ENCODE measurements at regions not wholly inside any gene's neighbourhood (a gene's known extent, or its start where the extent isn't known, plus 50 kb on each side); places are given as distances from the start of the nearest gene placed in this dataset.

GRCh38 chr11:38038777-38039176, 1440.7 kb upstream of the RAG2 start:
- Mint-ChIP-seq H3K27me3 (no peaks in the 10 kb centered on the region), H3K4me1 (no peaks in the 10 kb centered on the region), H3K27ac (no peak overlapping the region), H3K36me3 (no peaks in the 10 kb centered on the region), H3K4me3 (no peak overlapping the region), H3K9me3 (peaks cover 6% of the 10 kb centered on the region)
- POLR2A ChIA-PET: no interaction called here
- no peak for ATAC-seq (ENCODE audit: low read depth)
- DNase-seq: no peak

- Mint-ChIP-seq H3K36me3 (no peaks in the 10 kb centered on the region), H3K4me1 (no peaks in the 10 kb centered on the region), H3K27me3 (no peaks in the 10 kb centered on the region), H3K27ac (no peak overlapping the region), H3K4me3 (no peak overlapping the region), H3K9me3 (peaks cover 13% of the 10 kb centered on the region)
- POLR2A ChIA-PET: no interaction called here
- no peak for ATAC-seq (ENCODE audit: low read depth)
- no peak for DNase-seq
These were observed 1421.2 kb upstream of the RAG2 start for GRCh38 chr11:38019072-38019775.

GRCh38 chr11:38014405-38014804, 1416.4 kb upstream of the RAG2 start:
- ATAC-seq (ENCODE audit: low read depth): no peak
- no peaks in the 10 kb centered on the region for H3K27me3 Mint-ChIP-seq
- DNase-seq: no peak
- H3K9me3 Mint-ChIP-seq: peaks cover 1% of the 10 kb centered on the region
- no peak overlapping the region for H3K27ac Mint-ChIP-seq
- H3K4me1 Mint-ChIP-seq: no peaks in the 10 kb centered on the region
- POLR2A ChIA-PET: no interaction called here
- H3K36me3 Mint-ChIP-seq: no peaks in the 10 kb centered on the region
- H3K4me3 Mint-ChIP-seq: no peak overlapping the region

- no peak for ATAC-seq (ENCODE audit: low read depth)
- H3K4me3 Mint-ChIP-seq: no peak overlapping the region
- no peak for DNase-seq
- no peaks in the 10 kb centered on the region for H3K4me1 Mint-ChIP-seq
- H3K36me3 Mint-ChIP-seq: no peaks in the 10 kb centered on the region
- H3K27me3 Mint-ChIP-seq: no peaks in the 10 kb centered on the region
- POLR2A ChIA-PET: no interaction called here
- H3K9me3 Mint-ChIP-seq: peaks cover 1% of the 10 kb centered on the region
- no peak overlapping the region for H3K27ac Mint-ChIP-seq
These were observed 1415.1 kb upstream of the RAG2 start for GRCh38 chr11:38013157-38013556.

GRCh38 chr11:38011496-38011895, 1413.5 kb upstream of the RAG2 start:
- H3K9me3 Mint-ChIP-seq: peaks cover 1% of the 10 kb centered on the region

GRCh38 chr11:38009932-38010331, 1411.9 kb upstream of the RAG2 start:
- no peak overlapping the region for H3K27ac Mint-ChIP-seq
- no peak overlapping the region for H3K4me3 Mint-ChIP-seq
- DNase-seq (no peak), ATAC-seq (ENCODE audit: low read depth) (no peak)
- no peaks in the 10 kb centered on the region for H3K27me3 Mint-ChIP-seq
- H3K36me3 Mint-ChIP-seq: no peaks in the 10 kb centered on the region
- peaks cover 2% of the 10 kb centered on the region for H3K9me3 Mint-ChIP-seq
- POLR2A ChIA-PET: no interaction called here
- H3K4me1 Mint-ChIP-seq: no peaks in the 10 kb centered on the region

More at GRCh38 chr11:38011496-38011895, 1413.5 kb upstream of the RAG2 start:
- H3K36me3 Mint-ChIP-seq: no peaks in the 10 kb centered on the region
- no peaks in the 10 kb centered on the region for H3K27me3 Mint-ChIP-seq
- H3K4me1 Mint-ChIP-seq: no peaks in the 10 kb centered on the region
- DNase-seq: no peak
- no peak overlapping the region for H3K27ac Mint-ChIP-seq
- POLR2A ChIA-PET: no interaction called here
- H3K4me3 Mint-ChIP-seq: no peak overlapping the region
- ATAC-seq (ENCODE audit: low read depth): no peak

- H3K27me3 Mint-ChIP-seq: no peaks in the 10 kb centered on the region
- POLR2A ChIA-PET: no interaction called here
These were observed 1408.4 kb upstream of the RAG2 start for GRCh38 chr11:38006466-38006865.

GRCh38 chr11:38005597-38005996, 1407.6 kb upstream of the RAG2 start:
- Mint-ChIP-seq H3K27ac (no peak overlapping the region), H3K9me3 (peaks cover 2% of the 10 kb centered on the region), H3K36me3 (no peaks in the 10 kb centered on the region), H3K4me1 (no peaks in the 10 kb centered on the region), H3K27me3 (no peaks in the 10 kb centered on the region), H3K4me3 (no peak overlapping the region)
- POLR2A ChIA-PET: no interaction called here
- no peak for DNase-seq
- ATAC-seq (ENCODE audit: low read depth): no peak

More at GRCh38 chr11:38006466-38006865, 1408.4 kb upstream of the RAG2 start:
- Mint-ChIP-seq H3K4me3 (no peak overlapping the region), H3K9me3 (peaks cover 2% of the 10 kb centered on the region), H3K4me1 (no peaks in the 10 kb centered on the region), H3K36me3 (no peaks in the 10 kb centered on the region), H3K27ac (no peak overlapping the region)
- DNase-seq (no peak), ATAC-seq (ENCODE audit: low read depth) (no peak)

GRCh38 chr11:37999171-37999570, 1401.1 kb upstream of the RAG2 start:
- H3K4me1 Mint-ChIP-seq: no peaks in the 10 kb centered on the region

GRCh38 chr11:37995886-37996285, 1397.8 kb upstream of the RAG2 start:
- ATAC-seq (ENCODE audit: low read depth) (no peak), DNase-seq (no peak)
- Mint-ChIP-seq H3K4me3 (no peak overlapping the region), H3K27ac (no peak overlapping the region), H3K36me3 (no peaks in the 10 kb centered on the region), H3K9me3 (peaks cover 7% of the 10 kb centered on the region), H3K27me3 (no peaks in the 10 kb centered on the region), H3K4me1 (no peaks in the 10 kb centered on the region)
- POLR2A ChIA-PET: no interaction called here

More at GRCh38 chr11:37999171-37999570, 1401.1 kb upstream of the RAG2 start:
- POLR2A ChIA-PET: no interaction called here
- H3K27me3 Mint-ChIP-seq: no peaks in the 10 kb centered on the region
- no peak for DNase-seq
- H3K9me3 Mint-ChIP-seq: peaks cover under 1% of the 10 kb centered on the region
- H3K4me3 Mint-ChIP-seq: no peak overlapping the region
- no peaks in the 10 kb centered on the region for H3K36me3 Mint-ChIP-seq
- no peak for ATAC-seq (ENCODE audit: low read depth)
- H3K27ac Mint-ChIP-seq: no peak overlapping the region

GRCh38 chr11:37988031-37988430, 1390.0 kb upstream of the RAG2 start:
- POLR2A ChIA-PET: no interaction called here
- DNase-seq: no peak
- no peak overlapping the region for H3K4me3 Mint-ChIP-seq
- ATAC-seq (ENCODE audit: low read depth): no peak
- H3K36me3 Mint-ChIP-seq: no peaks in the 10 kb centered on the region
- H3K27ac Mint-ChIP-seq: no peak overlapping the region
- H3K9me3 Mint-ChIP-seq: peaks cover 2% of the 10 kb centered on the region
- no peaks in the 10 kb centered on the region for H3K4me1 Mint-ChIP-seq
- no peaks in the 10 kb centered on the region for H3K27me3 Mint-ChIP-seq

GRCh38 chr11:37984991-37985390, 1387.0 kb upstream of the RAG2 start:
- POLR2A ChIA-PET: no interaction called here
- Mint-ChIP-seq H3K9me3 (no peaks in the 10 kb centered on the region), H3K4me1 (no peaks in the 10 kb centered on the region), H3K27me3 (no peaks in the 10 kb centered on the region), H3K36me3 (no peaks in the 10 kb centered on the region), H3K27ac (no peak overlapping the region), H3K4me3 (no peak overlapping the region)
- ATAC-seq (ENCODE audit: low read depth): no peak
- DNase-seq: no peak

GRCh38 chr11:37978647-37979046, 1380.6 kb upstream of the RAG2 start:
- Mint-ChIP-seq H3K27me3 (no peaks in the 10 kb centered on the region), H3K36me3 (no peaks in the 10 kb centered on the region), H3K4me3 (no peak overlapping the region), H3K4me1 (no peaks in the 10 kb centered on the region), H3K9me3 (no peaks in the 10 kb centered on the region), H3K27ac (no peak overlapping the region)
- ATAC-seq (ENCODE audit: low read depth): no peak
- DNase-seq: no peak
- POLR2A ChIA-PET: no interaction called here

GRCh38 chr11:37973941-37974340, 1375.9 kb upstream of the RAG2 start:
- no peaks in the 10 kb centered on the region for H3K4me1 Mint-ChIP-seq
- H3K4me3 Mint-ChIP-seq: no peak overlapping the region
- ATAC-seq (ENCODE audit: low read depth) (no peak), DNase-seq (no peak)
- H3K27me3 Mint-ChIP-seq: no peaks in the 10 kb centered on the region
- peaks cover 3% of the 10 kb centered on the region for H3K9me3 Mint-ChIP-seq
- POLR2A ChIA-PET: no interaction called here
- H3K36me3 Mint-ChIP-seq: no peaks in the 10 kb centered on the region
- no peak overlapping the region for H3K27ac Mint-ChIP-seq

GRCh38 chr11:37972691-37973090, 1374.7 kb upstream of the RAG2 start:
- Mint-ChIP-seq H3K27me3 (no peaks in the 10 kb centered on the region), H3K4me3 (no peak overlapping the region), H3K36me3 (no peaks in the 10 kb centered on the region), H3K27ac (no peak overlapping the region), H3K9me3 (peaks cover 3% of the 10 kb centered on the region), H3K4me1 (no peaks in the 10 kb centered on the region)
- ATAC-seq (ENCODE audit: low read depth) (no peak), DNase-seq (no peak)
- POLR2A ChIA-PET: no interaction called here

All from activated naive CD8-positive, alpha-beta T cell treated with anti-CD3 and anti-CD28 coated beads, Interleukin-2, amount 10 ng/mL, durations not matched to agents 7 days and 5 days (primary cell).